ENCODE measurements at regions not wholly inside any gene's neighbourhood (a gene's known extent, or its start where the extent isn't known, plus 50 kb on each side); places are given as distances from the start of the nearest gene placed in this dataset.
"Not testable (repeated sequence)": the region's sequence is repeated elsewhere in the genome, so short reads cannot be mapped to it uniquely, and the experiment has no call there.

GRCh38 chr11:106152013-106152412 lies 74.6 kb downstream of the AASDHPPT start:
- no peak overlapping the region for H3K4me3 Mint-ChIP-seq
- peaks cover 31% of the 10 kb centered on the region for H3K27me3 Mint-ChIP-seq
- H3K4me1 Mint-ChIP-seq = no peaks in the 10 kb centered on the region
- no peaks in the 10 kb centered on the region for H3K9me3 Mint-ChIP-seq
- no peak for ATAC-seq (replicated peaks; ENCODE audit: extremely low read depth, poor library complexity, severe bottlenecking)
- no peak for DNase-seq (ENCODE audit: low spot score in 2 of 2)
- no peak overlapping the region for H3K27ac Mint-ChIP-seq (ENCODE audit: low read depth)
- no peaks in the 10 kb centered on the region for H3K36me3 Mint-ChIP-seq (ENCODE audit: insufficient read depth)

- Mint-ChIP-seq H3K27me3 (peaks cover 31% of the 10 kb centered on the region), H3K4me1 (no peaks in the 10 kb centered on the region), H3K36me3 (ENCODE audit: insufficient read depth) (no peaks in the 10 kb centered on the region), H3K9me3 (no peaks in the 10 kb centered on the region), H3K4me3 (no peak overlapping the region), H3K27ac (ENCODE audit: low read depth) (no peak overlapping the region)
- DNase-seq (ENCODE audit: low spot score in 2 of 2) = no peak
- ATAC-seq (replicated peaks; ENCODE audit: extremely low read depth, poor library complexity, severe bottlenecking) = no peak
These were observed 75.4 kb downstream of the AASDHPPT start for GRCh38 chr11:106152824-106153223.

GRCh38 chr11:106156290-106156937 lies 79.0 kb downstream of the AASDHPPT start:
- DNase-seq (ENCODE audit: low spot score in 2 of 2) (no peak), ATAC-seq (replicated peaks; ENCODE audit: extremely low read depth, poor library complexity, severe bottlenecking) (no peak)
- H3K4me3 Mint-ChIP-seq = no peak overlapping the region
- no peaks in the 10 kb centered on the region for H3K36me3 Mint-ChIP-seq (ENCODE audit: insufficient read depth)
- no peak overlapping the region for H3K27ac Mint-ChIP-seq (ENCODE audit: low read depth)
- H3K9me3 Mint-ChIP-seq = no peaks in the 10 kb centered on the region
- H3K27me3 Mint-ChIP-seq = peaks cover 23% of the 10 kb centered on the region
- H3K4me1 Mint-ChIP-seq = peaks cover 9% of the 10 kb centered on the region

GRCh38 chr11:106158406-106158805 lies 80.9 kb downstream of the AASDHPPT start:
- no peaks in the 10 kb centered on the region for H3K36me3 Mint-ChIP-seq (ENCODE audit: insufficient read depth)
- DNase-seq (ENCODE audit: low spot score in 2 of 2) (no peak), ATAC-seq (replicated peaks; ENCODE audit: extremely low read depth, poor library complexity, severe bottlenecking) (no peak)
- H3K9me3 Mint-ChIP-seq = no peaks in the 10 kb centered on the region
- no peak overlapping the region for H3K27ac Mint-ChIP-seq (ENCODE audit: low read depth)
- no peak overlapping the region for H3K4me3 Mint-ChIP-seq
- peaks cover 12% of the 10 kb centered on the region for H3K27me3 Mint-ChIP-seq
- peaks cover 9% of the 10 kb centered on the region for H3K4me1 Mint-ChIP-seq

- ATAC-seq (replicated peaks; ENCODE audit: extremely low read depth, poor library complexity, severe bottlenecking) (no peak), DNase-seq (ENCODE audit: low spot score in 2 of 2) (no peak)
- Mint-ChIP-seq H3K36me3 (ENCODE audit: insufficient read depth) (no peaks in the 10 kb centered on the region), H3K27me3 (no peaks in the 10 kb centered on the region), H3K4me3 (no peak overlapping the region), H3K4me1 (peaks cover 9% of the 10 kb centered on the region), H3K27ac (ENCODE audit: low read depth) (no peak overlapping the region), H3K9me3 (no peaks in the 10 kb centered on the region)
These were observed 82.4 kb downstream of the AASDHPPT start for GRCh38 chr11:106159836-106160235.

- Mint-ChIP-seq H3K36me3 (ENCODE audit: insufficient read depth) (no peaks in the 10 kb centered on the region), H3K27me3 (no peaks in the 10 kb centered on the region), H3K4me1 (peaks cover 9% of the 10 kb centered on the region), H3K27ac (ENCODE audit: low read depth) (no peak overlapping the region), H3K4me3 (peak overlapping the region; percentile 49), H3K9me3 (no peaks in the 10 kb centered on the region)
- DNase-seq (ENCODE audit: low spot score in 2 of 2) (no peak), ATAC-seq (replicated peaks; ENCODE audit: extremely low read depth, poor library complexity, severe bottlenecking) (no peak)
These were observed 83.0 kb downstream of the AASDHPPT start for GRCh38 chr11:106160494-106160893.

GRCh38 chr11:106161775-106162634 lies 84.5 kb downstream of the AASDHPPT start:
- no peak for ATAC-seq (replicated peaks; ENCODE audit: extremely low read depth, poor library complexity, severe bottlenecking)
- no peak for DNase-seq (ENCODE audit: low spot score in 2 of 2)
- H3K4me1 Mint-ChIP-seq = peaks cover 9% of the 10 kb centered on the region
- H3K9me3 Mint-ChIP-seq = peaks cover 5% of the 10 kb centered on the region
- no peak overlapping the region for H3K4me3 Mint-ChIP-seq
- no peaks in the 10 kb centered on the region for H3K27me3 Mint-ChIP-seq
- H3K36me3 Mint-ChIP-seq (ENCODE audit: insufficient read depth) = no peaks in the 10 kb centered on the region
- H3K27ac Mint-ChIP-seq (ENCODE audit: low read depth) = no peak overlapping the region

- DNase-seq (ENCODE audit: low spot score in 2 of 2) (no peak), ATAC-seq (replicated peaks; ENCODE audit: extremely low read depth, poor library complexity, severe bottlenecking) (no peak)
- Mint-ChIP-seq H3K4me3 (no peak overlapping the region), H3K4me1 (no peaks in the 10 kb centered on the region), H3K9me3 (peaks cover 11% of the 10 kb centered on the region), H3K27me3 (peaks cover 9% of the 10 kb centered on the region), H3K36me3 (ENCODE audit: insufficient read depth) (no peaks in the 10 kb centered on the region), H3K27ac (ENCODE audit: low read depth) (no peak overlapping the region)
These were observed 89.6 kb downstream of the AASDHPPT start for GRCh38 chr11:106167085-106167484.

- H3K27ac Mint-ChIP-seq (ENCODE audit: low read depth) = no peak overlapping the region
- H3K4me1 Mint-ChIP-seq = no peaks in the 10 kb centered on the region
- DNase-seq (ENCODE audit: low spot score in 2 of 2) (no peak), ATAC-seq (replicated peaks; ENCODE audit: extremely low read depth, poor library complexity, severe bottlenecking) (no peak)
- H3K4me3 Mint-ChIP-seq = no peak overlapping the region
- peaks cover 9% of the 10 kb centered on the region for H3K27me3 Mint-ChIP-seq
- H3K36me3 Mint-ChIP-seq (ENCODE audit: insufficient read depth) = no peaks in the 10 kb centered on the region
- H3K9me3 Mint-ChIP-seq = peaks cover 3% of the 10 kb centered on the region
These were observed 95.0 kb downstream of the AASDHPPT start for GRCh38 chr11:106172386-106172991.

GRCh38 chr11:106173291-106173690 lies 95.8 kb downstream of the AASDHPPT start:
- Mint-ChIP-seq H3K27ac (ENCODE audit: low read depth) (no peak overlapping the region), H3K9me3 (no peaks in the 10 kb centered on the region), H3K27me3 (peaks cover 9% of the 10 kb centered on the region)

GRCh38 chr11:106174003-106174402 lies 96.5 kb downstream of the AASDHPPT start:
- H3K27me3 Mint-ChIP-seq; H3K4me3 Mint-ChIP-seq; H3K27ac Mint-ChIP-seq (ENCODE audit: low read depth); H3K4me1 Mint-ChIP-seq; DNase-seq (ENCODE audit: low spot score in 2 of 2); H3K36me3 Mint-ChIP-seq (ENCODE audit: insufficient read depth); H3K9me3 Mint-ChIP-seq; ATAC-seq (replicated peaks; ENCODE audit: extremely low read depth, poor library complexity, severe bottlenecking): not testable (repeated sequence)

More at GRCh38 chr11:106173291-106173690, 95.8 kb downstream of the AASDHPPT start:
- H3K4me3 Mint-ChIP-seq = no peak overlapping the region
- no peaks in the 10 kb centered on the region for H3K36me3 Mint-ChIP-seq (ENCODE audit: insufficient read depth)
- H3K4me1 Mint-ChIP-seq = no peaks in the 10 kb centered on the region
- ATAC-seq (replicated peaks; ENCODE audit: extremely low read depth, poor library complexity, severe bottlenecking) (no peak), DNase-seq (ENCODE audit: low spot score in 2 of 2) (no peak)

- no peaks in the 10 kb centered on the region for H3K36me3 Mint-ChIP-seq (ENCODE audit: insufficient read depth)
- no peak for ATAC-seq (replicated peaks; ENCODE audit: extremely low read depth, poor library complexity, severe bottlenecking)
- no peaks in the 10 kb centered on the region for H3K27me3 Mint-ChIP-seq
- no peak for DNase-seq (ENCODE audit: low spot score in 2 of 2)
- H3K4me3 Mint-ChIP-seq = no peak overlapping the region
- peaks cover 5% of the 10 kb centered on the region for H3K9me3 Mint-ChIP-seq
- H3K27ac Mint-ChIP-seq (ENCODE audit: low read depth) = no peak overlapping the region
- H3K4me1 Mint-ChIP-seq = no peaks in the 10 kb centered on the region
These were observed 99.4 kb downstream of the AASDHPPT start for GRCh38 chr11:106176817-106177216.

GRCh38 chr11:106177311-106177710 lies 99.8 kb downstream of the AASDHPPT start:
- Mint-ChIP-seq H3K27ac (ENCODE audit: low read depth) (no peak overlapping the region), H3K27me3 (no peaks in the 10 kb centered on the region), H3K4me3 (no peak overlapping the region), H3K36me3 (ENCODE audit: insufficient read depth) (no peaks in the 10 kb centered on the region), H3K9me3 (peaks cover 5% of the 10 kb centered on the region), H3K4me1 (no peaks in the 10 kb centered on the region)
- DNase-seq (ENCODE audit: low spot score in 2 of 2) (no peak), ATAC-seq (replicated peaks; ENCODE audit: extremely low read depth, poor library complexity, severe bottlenecking) (no peak)
